Activated CD4-positive, alpha-beta T cell treated with anti-CD3 and anti-CD28 coated beads for 36 hours (primary cell): ENCODE measurements at regions not wholly inside any gene's neighbourhood (a gene's known extent, or its start where the extent isn't known, plus 50 kb on each side); places are given as distances from the start of the nearest gene placed in this dataset.
"Not testable (repeated sequence)": the region's sequence is repeated elsewhere in the genome, so short reads cannot be mapped to it uniquely, and the experiment has no call there.

Experiments used
- ATAC-seq: fragments of 200-7000 bp; cut with Tn5 transposase; one replicate; pipeline ENCODE4 v1.10.0; 2021; ENCODE audit warnings: mild to moderate bottlenecking, moderate library complexity
- CTCF ChIA-PET: fragments of 350-600 bp; sonication (Branson Sonifier 250); formaldehyde crosslinking; loops from one replicate; lab custom pipeline; 2021; ENCODE audit warnings: antibody characterized with exemption; lab: Charles Lee
- POLR2A ChIA-PET: fragments of 350-600 bp; sonication (Branson Sonifier 250); formaldehyde crosslinking; loops from one replicate; lab custom pipeline; 2021; ENCODE audit warnings: antibody characterized with exemption, inconsistent platforms; lab: Charles Lee
- DNase-seq: peaks from one replicate; pipeline ENCODE4 v3.0.0-alpha.2; 2020
- H3K27ac Mint-ChIP-seq: one replicate; pipeline ENCODE4 v1.8.0; 2021; ENCODE audit warnings: mixed read lengths
- H3K27me3 Mint-ChIP-seq: one replicate; pipeline ENCODE4 v1.8.0; 2021; ENCODE audit warnings: mixed read lengths
- H3K36me3 Mint-ChIP-seq: one replicate; pipeline ENCODE4 v1.8.0; 2021; ENCODE audit warnings: low read depth, mixed read lengths
- H3K4me1 Mint-ChIP-seq: one replicate; pipeline ENCODE4 v1.8.0; 2021; ENCODE audit warnings: mixed read lengths
- H3K4me3 Mint-ChIP-seq: one replicate; pipeline ENCODE4 v1.8.0; 2021; ENCODE audit warnings: mild to moderate bottlenecking, moderate library complexity, mixed read lengths
- H3K9me3 Mint-ChIP-seq: one replicate; pipeline ENCODE4 v1.8.0; 2021; ENCODE audit warnings: low read depth, mixed read lengths
- intact Hi-C, 2 experiments: fragments of 100-400 bp; cut with DNase I in 1 of 2; cut with micrococcal nuclease in 1 of 2; formaldehyde crosslinking; loops; one replicate each; pipeline versions ENCODE4 v1.14.2 to v1.15.1; 2022 to 2024; cut with DNase I, micrococcal nuclease

- Mint-ChIP-seq H3K4me3 (no peak overlapping the region), H3K9me3 (no peaks in the 10 kb centered on the region), H3K27me3 (no peaks in the 10 kb centered on the region), H3K36me3 (no peaks in the 10 kb centered on the region), H3K27ac (no peak overlapping the region), H3K4me1 (no peaks in the 10 kb centered on the region)
- DNase-seq: no peak
- ATAC-seq: no peak
- POLR2A ChIA-PET: no interaction called here
- CTCF ChIA-PET: no interaction called here
- intact Hi-C loops: no loop called here
Measured at GRCh38 chr2:208657468-208657867, 250.9 kb downstream of the PTH2R start.

- ChIA-PET POLR2A (no interaction called here), CTCF (no interaction called here)
- H3K36me3 Mint-ChIP-seq: no peaks in the 10 kb centered on the region
- ATAC-seq: no peak
- H3K9me3 Mint-ChIP-seq: no peaks in the 10 kb centered on the region
- H3K27ac Mint-ChIP-seq: no peak overlapping the region
- intact Hi-C loops: no loop called here
- H3K27me3 Mint-ChIP-seq: no peaks in the 10 kb centered on the region
- no peak for DNase-seq
- no peaks in the 10 kb centered on the region for H3K4me1 Mint-ChIP-seq
- H3K4me3 Mint-ChIP-seq: no peak overlapping the region
Measured at GRCh38 chr2:208669394-208669793, 262.8 kb downstream of the PTH2R start.

- Mint-ChIP-seq H3K36me3 (no peaks in the 10 kb centered on the region), H3K4me1 (no peaks in the 10 kb centered on the region), H3K4me3 (no peak overlapping the region), H3K9me3 (no peaks in the 10 kb centered on the region), H3K27me3 (no peaks in the 10 kb centered on the region), H3K27ac (no peak overlapping the region)
- POLR2A ChIA-PET: no interaction called here
- no peak for DNase-seq
- intact Hi-C loops: no loop called here
- ATAC-seq: no peak
- CTCF ChIA-PET: no interaction called here
Measured at GRCh38 chr2:208671284-208671683, 264.7 kb downstream of the PTH2R start.

GRCh38 chr2:208671886-208672680 is 265.5 kb downstream of the PTH2R start:
- Mint-ChIP-seq H3K9me3 (no peaks in the 10 kb centered on the region), H3K27me3 (no peaks in the 10 kb centered on the region), H3K36me3 (no peaks in the 10 kb centered on the region), H3K4me3 (no peak overlapping the region), H3K27ac (no peak overlapping the region), H3K4me1 (no peaks in the 10 kb centered on the region)
- ATAC-seq (no peak), DNase-seq (no peak)
- ChIA-PET POLR2A (no interaction called here), CTCF (no interaction called here)
- intact Hi-C loops: no loop called here

- H3K36me3 Mint-ChIP-seq: no peaks in the 10 kb centered on the region
- DNase-seq (no peak), ATAC-seq (no peak)
- no peak overlapping the region for H3K4me3 Mint-ChIP-seq
- intact Hi-C loops: no loop called here
- CTCF ChIA-PET: interaction anchor here (0.5 kb wide), 1 partner anchor 1345 kb away, joined by 3 read pairs; no protein-coding TSS in a partner anchor
- no peaks in the 10 kb centered on the region for H3K9me3 Mint-ChIP-seq
- POLR2A ChIA-PET: no interaction called here
- no peak overlapping the region for H3K27ac Mint-ChIP-seq
- no peaks in the 10 kb centered on the region for H3K27me3 Mint-ChIP-seq
- no peaks in the 10 kb centered on the region for H3K4me1 Mint-ChIP-seq
Measured at GRCh38 chr2:208673631-208674030, 267.0 kb downstream of the PTH2R start.

GRCh38 chr2:208674919-208675318 is 268.3 kb downstream of the PTH2R start:
- no peak overlapping the region for H3K27ac Mint-ChIP-seq
- H3K9me3 Mint-ChIP-seq: no peaks in the 10 kb centered on the region
- ATAC-seq: no peak
- DNase-seq: no peak
- POLR2A ChIA-PET: no interaction called here
- CTCF ChIA-PET: no interaction called here
- no peaks in the 10 kb centered on the region for H3K4me1 Mint-ChIP-seq
- intact Hi-C loops: no loop called here
- H3K4me3 Mint-ChIP-seq: no peak overlapping the region
- H3K36me3 Mint-ChIP-seq: no peaks in the 10 kb centered on the region
- no peaks in the 10 kb centered on the region for H3K27me3 Mint-ChIP-seq

- H3K36me3 Mint-ChIP-seq, H3K27me3 Mint-ChIP-seq, H3K27ac Mint-ChIP-seq, H3K4me3 Mint-ChIP-seq, POLR2A ChIA-PET, H3K4me1 Mint-ChIP-seq, ATAC-seq, intact Hi-C loops, DNase-seq, CTCF ChIA-PET: not testable (repeated sequence)
- H3K9me3 Mint-ChIP-seq: peaks cover 16% of the 10 kb centered on the region
Measured at GRCh38 chr2:208685929-208686328, 279.3 kb downstream of the PTH2R start.

- no peaks in the 10 kb centered on the region for H3K36me3 Mint-ChIP-seq
- intact Hi-C loops: no loop called here
- H3K27ac Mint-ChIP-seq: no peak overlapping the region
- no peak overlapping the region for H3K4me3 Mint-ChIP-seq
- no peaks in the 10 kb centered on the region for H3K4me1 Mint-ChIP-seq
- H3K9me3 Mint-ChIP-seq: peaks cover 15% of the 10 kb centered on the region
- CTCF ChIA-PET: no interaction called here
- POLR2A ChIA-PET: no interaction called here
- ATAC-seq (no peak), DNase-seq (no peak)
- no peaks in the 10 kb centered on the region for H3K27me3 Mint-ChIP-seq
Measured at GRCh38 chr2:208686665-208687064, 280.1 kb downstream of the PTH2R start.

GRCh38 chr2:208687720-208688119 is 281.1 kb downstream of the PTH2R start:
- H3K4me1 Mint-ChIP-seq, ATAC-seq, intact Hi-C loops, CTCF ChIA-PET, H3K36me3 Mint-ChIP-seq, H3K27me3 Mint-ChIP-seq, POLR2A ChIA-PET, H3K4me3 Mint-ChIP-seq, DNase-seq, H3K27ac Mint-ChIP-seq: not testable (repeated sequence)
- peaks cover 15% of the 10 kb centered on the region for H3K9me3 Mint-ChIP-seq

- no peak for ATAC-seq
- Mint-ChIP-seq H3K4me1 (no peaks in the 10 kb centered on the region), H3K4me3 (no peak overlapping the region), H3K27ac (no peak overlapping the region), H3K36me3 (no peaks in the 10 kb centered on the region), H3K9me3 (no peaks in the 10 kb centered on the region), H3K27me3 (no peaks in the 10 kb centered on the region)
- no peak for DNase-seq
- ChIA-PET CTCF (interaction anchor here (1.1 kb wide), 1 partner anchor 13 kb away, joined by 3 read pairs; no protein-coding TSS in a partner anchor), POLR2A (no interaction called here)
- intact Hi-C loops: no loop called here
Measured at GRCh38 chr2:208698114-208698513, 291.5 kb downstream of the PTH2R start.

GRCh38 chr2:208708486-208708885 is 301.9 kb downstream of the PTH2R start:
- H3K27me3 Mint-ChIP-seq: no peaks in the 10 kb centered on the region
- intact Hi-C loops: no loop called here
- ChIA-PET POLR2A (no interaction called here), CTCF (no interaction called here)
- no peak overlapping the region for H3K4me3 Mint-ChIP-seq
- no peak overlapping the region for H3K27ac Mint-ChIP-seq
- ATAC-seq (no peak), DNase-seq (no peak)
- H3K36me3 Mint-ChIP-seq: no peaks in the 10 kb centered on the region
- no peaks in the 10 kb centered on the region for H3K4me1 Mint-ChIP-seq
- peaks cover 2% of the 10 kb centered on the region for H3K9me3 Mint-ChIP-seq

GRCh38 chr2:208711598-208711997 is 305.0 kb downstream of the PTH2R start:
- H3K4me1 Mint-ChIP-seq: no peaks in the 10 kb centered on the region
- ChIA-PET CTCF (no interaction called here), POLR2A (no interaction called here)
- H3K9me3 Mint-ChIP-seq: peaks cover 2% of the 10 kb centered on the region
- intact Hi-C loops: no loop called here
- no peak for DNase-seq
- H3K27me3 Mint-ChIP-seq: no peaks in the 10 kb centered on the region
- no peak overlapping the region for H3K27ac Mint-ChIP-seq
- ATAC-seq: no peak
- H3K36me3 Mint-ChIP-seq: no peaks in the 10 kb centered on the region
- H3K4me3 Mint-ChIP-seq: no peak overlapping the region
